Smooth muscle cell (in vitro differentiated cells): ENCODE measurements at regions not wholly inside any gene's neighbourhood (a gene's known extent, or its start where the extent isn't known, plus 50 kb on each side); places are given as distances from the start of the nearest gene placed in this dataset.

Experiments used
- DNase-seq: peaks from one replicate; lab custom pipeline; 2025; ENCODE audit not compliant: unreplicated experiment; lab: John Stamatoyannopoulos, UW
- H2AFZ ChIP-seq: fragments of 200-600 bp; sonication (generic); 2 replicates; pipeline ENCODE4 v1.6.0; 2016; ENCODE audit warnings: antibody characterized with exemption, low read depth, mild to moderate bottlenecking
- H3F3A ChIP-seq: fragments of 200-600 bp; sonication (generic); 2 replicates; pipeline ENCODE4 v1.6.0; 2017; ENCODE audit warnings: antibody characterized with exemption, low read depth
- H3K27ac ChIP-seq: fragments of 200-600 bp; sonication (generic); 2 replicates; pipeline ENCODE4 v1.5.1; 2016; ENCODE audit warnings: low read depth, mild to moderate bottlenecking
- H3K27me3 ChIP-seq: fragments of 200-600 bp; sonication (generic); 2 replicates; pipeline ENCODE4 v1.6.1; 2016; ENCODE audit warnings: low read depth, mild to moderate bottlenecking
- H3K36me3 ChIP-seq: fragments of 200-600 bp; sonication (generic); 2 replicates; pipeline ENCODE4 v1.5.1; 2016; ENCODE audit warnings: low read depth
- H3K4me1 ChIP-seq: fragments of 200-600 bp; sonication (generic); 2 replicates; pipeline ENCODE4 v1.5.1; 2016; ENCODE audit warnings: low read depth
- H3K4me2 ChIP-seq: fragments of 200-600 bp; sonication (generic); 2 replicates; pipeline ENCODE4 v1.6.0; 2016; ENCODE audit warnings: mild to moderate bottlenecking
- H3K4me3 ChIP-seq: fragments of 200-600 bp; sonication (generic); 2 replicates; pipeline ENCODE4 v1.5.1; 2016; ENCODE audit warnings: mild to moderate bottlenecking
- H3K79me2 ChIP-seq: fragments of 200-600 bp; sonication (generic); 2 replicates; pipeline ENCODE4 v1.6.0; 2016; ENCODE audit warnings: low read depth, mild to moderate bottlenecking
- H3K9ac ChIP-seq: fragments of 200-600 bp; sonication (generic); 2 replicates; pipeline ENCODE4 v1.6.0; 2016; ENCODE audit warnings: low read depth
- H3K9me3 ChIP-seq: fragments of 200-600 bp; sonication (generic); replicated peaks from 2 replicates; pipeline ENCODE4 v1.5.1; 2016; ENCODE audit warnings: low read depth
- H4K20me1 ChIP-seq: fragments of 200-600 bp; sonication (generic); 2 replicates; pipeline ENCODE4 v1.6.0; 2016; ENCODE audit warnings: low read depth
- WGBS: methylation state at CpG from one replicate; pipeline ENCODE4 v1.1.7; 2016; ENCODE audit warnings: low lambda C conversion rate; 5-methylcytosine and 5-hydroxymethylcytosine counted together
- TF ChIP-seq, protein P1 (sequence below): fragments of 200-600 bp; sonication (generic); IDR thresholded peaks from 2 replicates; pipeline ENCODE4 v1.5.1; 2017; ENCODE audit warnings: borderline replicate concordance, mild to moderate bottlenecking, antibody characterized with exemption; ENCODE audit not compliant: insufficient read depth, poor library complexity, severe bottlenecking

DNA sequence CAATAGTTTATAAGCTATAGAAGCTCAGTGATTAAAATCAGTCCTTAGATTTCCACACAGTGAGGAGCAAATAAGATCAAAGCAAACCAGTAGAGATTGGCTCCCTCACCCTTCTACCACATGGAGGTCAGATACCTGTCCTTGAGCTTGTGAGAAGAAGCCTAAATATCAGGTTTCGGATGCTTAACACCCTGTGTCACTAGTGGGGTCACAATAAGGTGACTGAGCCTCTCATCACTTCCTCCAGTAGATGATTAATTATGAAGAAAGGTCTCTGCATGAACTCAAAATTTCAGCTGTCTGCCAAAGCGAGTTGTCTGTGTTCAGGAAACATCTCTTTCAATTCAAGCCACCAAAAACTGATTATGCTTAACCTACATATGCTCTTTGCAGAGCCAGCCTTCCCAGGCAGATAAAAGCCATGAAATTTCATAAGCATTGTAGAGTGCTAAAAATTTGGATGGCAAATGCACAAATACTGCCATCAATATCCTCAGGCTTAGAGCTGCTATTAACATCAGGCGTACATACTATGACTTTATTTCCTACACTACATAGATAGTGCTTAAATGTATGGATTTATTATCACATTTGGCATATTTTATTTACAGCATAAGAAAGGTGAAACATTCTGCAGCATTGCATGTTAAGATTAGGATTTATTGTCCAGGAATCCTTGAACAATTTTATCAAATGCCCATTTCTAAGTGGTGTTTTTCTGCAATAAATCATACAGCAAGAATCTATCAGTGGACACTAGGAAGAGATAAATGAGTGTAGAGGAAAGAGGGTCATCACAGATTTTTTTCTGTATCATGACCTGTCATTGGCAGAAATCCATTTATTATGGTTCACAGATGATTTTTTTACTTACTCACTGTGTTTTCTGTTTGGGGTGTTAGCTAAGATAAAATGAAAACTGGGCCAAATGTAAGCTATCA is 285.1 kb upstream of the SP8 start:
- peaks cover 9% of the 10 kb centered on the region for H3K27me3 ChIP-seq
- no peaks in the 10 kb centered on the region for H3K79me2 ChIP-seq
- H3K36me3 ChIP-seq, result no peaks in the 10 kb centered on the region
- no peaks in the 10 kb centered on the region for H4K20me1 ChIP-seq
- no peaks in the 10 kb centered on the region for H3F3A ChIP-seq
- WGBS, result 84% methylated on average over 3 of the region's 3 CpGs
- no peak overlapping the region for H3K27ac ChIP-seq
- H3K4me1 ChIP-seq, result peaks cover 12% of the 10 kb centered on the region
- no peak for DNase-seq
- H3K4me3 ChIP-seq, result no peak overlapping the region
- no peak overlapping the region for H2AFZ ChIP-seq
- no peak overlapping the region for H3K9ac ChIP-seq
- no peak overlapping the region for H3K4me2 ChIP-seq
- TF ChIP-seq, protein P1, sequence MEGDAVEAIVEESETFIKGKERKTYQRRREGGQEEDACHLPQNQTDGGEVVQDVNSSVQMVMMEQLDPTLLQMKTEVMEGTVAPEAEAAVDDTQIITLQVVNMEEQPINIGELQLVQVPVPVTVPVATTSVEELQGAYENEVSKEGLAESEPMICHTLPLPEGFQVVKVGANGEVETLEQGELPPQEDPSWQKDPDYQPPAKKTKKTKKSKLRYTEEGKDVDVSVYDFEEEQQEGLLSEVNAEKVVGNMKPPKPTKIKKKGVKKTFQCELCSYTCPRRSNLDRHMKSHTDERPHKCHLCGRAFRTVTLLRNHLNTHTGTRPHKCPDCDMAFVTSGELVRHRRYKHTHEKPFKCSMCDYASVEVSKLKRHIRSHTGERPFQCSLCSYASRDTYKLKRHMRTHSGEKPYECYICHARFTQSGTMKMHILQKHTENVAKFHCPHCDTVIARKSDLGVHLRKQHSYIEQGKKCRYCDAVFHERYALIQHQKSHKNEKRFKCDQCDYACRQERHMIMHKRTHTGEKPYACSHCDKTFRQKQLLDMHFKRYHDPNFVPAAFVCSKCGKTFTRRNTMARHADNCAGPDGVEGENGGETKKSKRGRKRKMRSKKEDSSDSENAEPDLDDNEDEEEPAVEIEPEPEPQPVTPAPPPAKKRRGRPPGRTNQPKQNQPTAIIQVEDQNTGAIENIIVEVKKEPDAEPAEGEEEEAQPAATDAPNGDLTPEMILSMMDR, result no peak
- H3K9me3 ChIP-seq, result no peaks in the 10 kb centered on the region

DNA sequence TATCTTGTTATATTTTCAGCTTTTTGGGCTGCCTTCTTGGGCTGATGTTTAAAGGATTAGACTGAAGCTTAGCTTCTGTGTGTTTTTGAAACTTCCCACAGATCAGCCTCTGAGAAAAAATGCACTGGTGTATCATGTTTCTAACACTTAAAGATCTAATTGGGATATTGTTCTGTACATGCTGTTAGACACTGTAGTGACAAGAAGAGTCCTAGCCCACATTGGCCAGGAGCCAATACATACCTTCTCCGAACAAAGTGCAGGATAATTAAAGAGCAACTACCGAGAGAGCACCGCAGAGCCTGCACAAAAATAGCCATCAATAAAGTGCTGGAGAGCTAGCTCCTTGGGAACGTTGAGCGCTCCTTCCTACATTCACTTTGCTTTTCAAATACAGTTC is 289.4 kb upstream of the SP8 start:
- DNase-seq, result no peak
- Histone ChIP-seq H3F3A (no peaks in the 10 kb centered on the region), H3K27ac (no peak overlapping the region), H3K4me3 (no peak overlapping the region), H3K4me2 (no peak overlapping the region), H3K36me3 (no peaks in the 10 kb centered on the region), H3K9ac (no peak overlapping the region), H3K9me3 (no peaks in the 10 kb centered on the region), H3K27me3 (peaks cover 9% of the 10 kb centered on the region), H2AFZ (no peak overlapping the region), H3K4me1 (peaks cover 18% of the 10 kb centered on the region), H3K79me2 (no peaks in the 10 kb centered on the region), H4K20me1 (no peaks in the 10 kb centered on the region)
- WGBS, result 56% methylated on average over 5 of the region's 5 CpGs
- TF ChIP-seq, protein P1, result no peak

GRCh38 chr7:21076574-21076973 is 289.9 kb upstream of the SP8 start:
- Histone ChIP-seq H3K9me3 (no peaks in the 10 kb centered on the region), H3K79me2 (no peaks in the 10 kb centered on the region), H3F3A (no peaks in the 10 kb centered on the region), H3K4me1 (peaks cover 18% of the 10 kb centered on the region), H3K4me3 (no peak overlapping the region), H3K27me3 (peaks cover 7% of the 10 kb centered on the region), H2AFZ (no peak overlapping the region), H3K36me3 (no peaks in the 10 kb centered on the region), H3K27ac (no peak overlapping the region), H3K9ac (no peak overlapping the region), H3K4me2 (no peak overlapping the region), H4K20me1 (no peaks in the 10 kb centered on the region)
- 58% methylated on average over 5 of the region's 5 CpGs for WGBS
- TF ChIP-seq, protein P1, result no peak
- DNase-seq, result no peak
